H1 (cell line): ENCODE measurements at regions not wholly inside any gene's neighbourhood (a gene's known extent, or its start where the extent isn't known, plus 50 kb on each side); places are given as distances from the start of the nearest gene placed in this dataset.
"Not testable (repeated sequence)": the region's sequence is repeated elsewhere in the genome, so short reads cannot be mapped to it uniquely, and the experiment has no call there.

Experiments
- CTCF ChIA-PET: fragments of 300-600 bp; sonication (Branson Sonifier 250); formaldehyde crosslinking; loops from one replicate; lab custom pipeline; 2021; ENCODE audit not compliant: partially characterized antibody; lab: Charles Lee
- POLR2A ChIA-PET: fragments of 300-600 bp; sonication (Branson Sonifier 250); formaldehyde crosslinking; loops from one replicate; lab custom pipeline; 2021; ENCODE audit warnings: inconsistent platforms; ENCODE audit not compliant: partially characterized antibody; lab: Charles Lee
- DNase-seq, 2 experiments: peaks; one replicate each; pipeline versions ENCODE4 v3.0.0 to v3.0.0-alpha.2; 2010 to 2022; ENCODE audit warnings: low spot score in 2 of 2, low read depth in 1 of 2, mixed read lengths in 1 of 2
- FAIRE-seq: peaks from 2 replicates; lab custom pipeline; 2011; peaks lifted over from hg19 to GRCh38; lab: Jason Lieb, UNC
- H2AFZ ChIP-seq: 2 replicates; pipeline ENCODE4 v1.8.1; 2012; ENCODE audit warnings: low read length, inconsistent platforms
- H2AK5ac ChIP-seq: 2 replicates; pipeline ENCODE4 v1.6.1; 2013; ENCODE audit warnings: low read depth, low read length
- H2BK120ac ChIP-seq: replicated peaks from 2 replicates; pipeline ENCODE3; 2013; ENCODE audit warnings: low read depth, low read length, inconsistent platforms
- H2BK12ac ChIP-seq: 2 replicates; pipeline ENCODE4 v1.6.1; 2013; ENCODE audit warnings: low read depth, low read length
- H2BK15ac ChIP-seq: 2 replicates; pipeline ENCODE4 v1.6.1; 2013; ENCODE audit warnings: low read length
- H2BK20ac ChIP-seq: 2 replicates; pipeline ENCODE4 v1.6.1; 2013; ENCODE audit warnings: low read length
- H2BK5ac ChIP-seq: 2 replicates; pipeline ENCODE4 v1.6.1; 2013; ENCODE audit warnings: low read depth, low read length
- H3K14ac ChIP-seq: 2 replicates; pipeline ENCODE4 v1.6.1; 2013; ENCODE audit warnings: inconsistent platforms; ENCODE audit not compliant: insufficient read length
- H3K18ac ChIP-seq: 2 replicates; pipeline ENCODE4 v1.6.1; 2013; ENCODE audit warnings: low read length; ENCODE audit errors: extremely low read depth
- H3K23ac ChIP-seq: 2 replicates; pipeline ENCODE4 v1.6.1; 2013; ENCODE audit warnings: inconsistent platforms; ENCODE audit not compliant: insufficient read length
- H3K23me2 ChIP-seq: 2 replicates; pipeline ENCODE4 v1.6.1; 2013; ENCODE audit warnings: low read depth, low read length
- H3K27ac ChIP-seq: 2 replicates; pipeline ENCODE4 v1.6.1; 2011; ENCODE audit warnings: low read depth, low read length, inconsistent platforms
- H3K27me3 ChIP-seq, 4 experiments: replicated peaks in 1 of 4; 1 replicate in 1 of 4; 2 replicates in 3 of 4; pipeline versions ENCODE4 v1.6.1 to v1.8.1; 2011 to 2013; ENCODE audit warnings: low read length in 3 of 4, mild to moderate bottlenecking in 3 of 4, inconsistent platforms in 2 of 4, mixed read lengths in 2 of 4, moderate library complexity in 1 of 4; ENCODE audit not compliant: control insufficient read depth in 3 of 4, insufficient read depth in 3 of 4; ENCODE audit errors: extremely low read depth in 1 of 4
- H3K36me3 ChIP-seq, 4 experiments: 2 replicates each; pipeline versions ENCODE4 v1.6.1 to v1.8.1; 2011 to 2013; ENCODE audit warnings: mild to moderate bottlenecking in 4 of 4, low read length in 3 of 4, moderate library complexity in 2 of 4, control low read depth in 1 of 4, inconsistent platforms in 1 of 4; ENCODE audit not compliant: insufficient read depth in 4 of 4, control insufficient read depth in 2 of 4
- H3K4ac ChIP-seq: replicated peaks from 2 replicates; pipeline ENCODE3; 2013; ENCODE audit warnings: low read length, low read depth, mixed read lengths, inconsistent platforms; ENCODE audit not compliant: insufficient read length
- H3K4me1 ChIP-seq, 4 experiments: replicated peaks in 1 of 4; 1 replicate in 1 of 4; 2 replicates in 3 of 4; pipeline versions ENCODE4 v1.6.1 to v1.8.1; 2011 to 2013; ENCODE audit warnings: low read length in 3 of 4, inconsistent platforms in 2 of 4, mixed read lengths in 1 of 4; ENCODE audit not compliant: insufficient read depth in 4 of 4, control insufficient read depth in 3 of 4
- H3K4me2 ChIP-seq, 2 experiments: 2 replicates each; pipeline versions ENCODE4 v1.6.1 to v1.8.1; 2011 to 2013; ENCODE audit warnings: low read depth in 2 of 2, low read length in 2 of 2, control low read depth in 1 of 2, inconsistent platforms in 1 of 2, mild to moderate bottlenecking in 1 of 2; ENCODE audit not compliant: insufficient read depth in 1 of 2
- H3K4me3 ChIP-seq, 4 experiments: fragments of 200-600, 300-600 bp in 1 of 4; sonication (generic), shearing (Covaris generic), sonication (Bioruptor Twin) in 1 of 4; 2 replicates each; pipeline versions ENCODE4 v1.5.1 to v1.8.1; 2011 to 2016; ENCODE audit warnings: low read length in 4 of 4, low read depth in 3 of 4, control low read depth in 2 of 4, inconsistent platforms in 2 of 4, mild to moderate bottlenecking in 2 of 4, mixed read lengths in 1 of 4, moderate library complexity in 1 of 4; ENCODE audit not compliant: insufficient read depth in 2 of 4; ENCODE audit errors: extremely low read depth in 1 of 4
- H3K56ac ChIP-seq: replicated peaks from 2 replicates; pipeline ENCODE3; 2013; ENCODE audit warnings: low read depth, mild to moderate bottlenecking, mixed read lengths, low read length, inconsistent platforms; ENCODE audit not compliant: insufficient read length
- H3K79me1 ChIP-seq: 2 replicates; pipeline ENCODE4 v1.6.1; 2013; ENCODE audit warnings: low read depth, low read length, control low read depth
- H3K79me2 ChIP-seq, 2 experiments: 2 replicates each; pipeline versions ENCODE4 v1.6.1 to v1.8.1; 2012 to 2013; ENCODE audit warnings: low read length in 2 of 2, mild to moderate bottlenecking in 2 of 2, inconsistent platforms in 1 of 2; ENCODE audit not compliant: insufficient read depth in 2 of 2, control insufficient read depth in 1 of 2
- H3K9ac ChIP-seq, 4 experiments: replicated peaks in 1 of 4; 1 replicate in 1 of 4; 2 replicates in 3 of 4; pipeline versions ENCODE4 v1.6.1 to v1.8.1; 2011 to 2013; ENCODE audit warnings: low read depth in 3 of 4, low read length in 3 of 4, control low read depth in 2 of 4, mild to moderate bottlenecking in 2 of 4, moderate library complexity in 2 of 4, inconsistent platforms in 1 of 4; ENCODE audit errors: extremely low read depth in 1 of 4
- H3K9me3 ChIP-seq, 2 experiments: 2 replicates each; pipeline versions ENCODE4 v1.6.1 to v1.8.1; 2012 to 2013; ENCODE audit warnings: mild to moderate bottlenecking in 2 of 2, moderate library complexity in 2 of 2, control low read depth in 1 of 2, inconsistent platforms in 1 of 2, low read depth in 1 of 2, low read length in 1 of 2, mixed read lengths in 1 of 2; ENCODE audit not compliant: insufficient read depth in 2 of 2
- H4K20me1 ChIP-seq, 2 experiments: replicated peaks in 1 of 2; 2 replicates each; pipeline versions ENCODE3 to v1.8.1; 2011 to 2013; ENCODE audit warnings: inconsistent platforms in 2 of 2, low read length in 2 of 2, mild to moderate bottlenecking in 1 of 2; ENCODE audit not compliant: insufficient read depth in 2 of 2, control insufficient read depth in 1 of 2
- H4K5ac ChIP-seq: 2 replicates; pipeline ENCODE4 v1.6.1; 2013; ENCODE audit warnings: low read length, low read depth, mixed read lengths, inconsistent platforms; ENCODE audit not compliant: insufficient read length
- H4K8ac ChIP-seq: 2 replicates; pipeline ENCODE4 v1.8.0; 2013; ENCODE audit warnings: mild to moderate bottlenecking, moderate library complexity, low read length, inconsistent platforms; ENCODE audit not compliant: insufficient read depth; ENCODE audit errors: extremely low read depth
- H4K91ac ChIP-seq: replicated peaks from 2 replicates; pipeline ENCODE3; 2013; ENCODE audit warnings: low read length, mixed read lengths, inconsistent platforms; ENCODE audit not compliant: insufficient read length
- WGBS, 2 experiments: shearing (Covaris generic) in 1 of 2; methylation state at CpG; one replicate each; pipeline versions ENCODE4 v1.1.6 to v1.1.7; 2013 to 2015; ENCODE audit warnings: low lambda C conversion rate in 2 of 2, mixed read lengths in 2 of 2, inconsistent platforms in 1 of 2, low coverage in 1 of 2, missing lambda C conversion rate in 1 of 2; ENCODE audit not compliant: insufficient replicate concordance in 2 of 2, insufficient coverage in 1 of 2, insufficient read length in 1 of 2; ENCODE audit errors: extremely low coverage in 1 of 2, missing lambda C conversion rate in 1 of 2; 5-methylcytosine and 5-hydroxymethylcytosine counted together

GRCh38 chr11:126130781-126131180, 68.1 kb upstream of the CDON start:
- H3K36me3 ChIP-seq, H3K23me2 ChIP-seq, H3K56ac ChIP-seq, DNase-seq, H2BK20ac ChIP-seq, H2BK12ac ChIP-seq, H3K9ac ChIP-seq, H3K14ac ChIP-seq, POLR2A ChIA-PET, H3K4me3 ChIP-seq, H4K5ac ChIP-seq, H3K9me3 ChIP-seq, H3K79me1 ChIP-seq, H2BK120ac ChIP-seq, H2AK5ac ChIP-seq, H4K91ac ChIP-seq, H4K8ac ChIP-seq, H3K4ac ChIP-seq, H3K23ac ChIP-seq, H2BK15ac ChIP-seq, H4K20me1 ChIP-seq, H2BK5ac ChIP-seq, FAIRE-seq, H3K18ac ChIP-seq, H3K4me2 ChIP-seq, H2AFZ ChIP-seq, H3K27ac ChIP-seq, H3K27me3 ChIP-seq, H3K79me2 ChIP-seq: not testable (repeated sequence)
- WGBS, 2 experiments: 78% methylated on average over 7 of the region's 11 CpGs; no CpG with 5 or more reads in 1 of the 2 experiments
- H3K4me1 ChIP-seq: peaks cover 2 to 16% (median 8%) of the 10 kb centered on the region in 4 experiments; a peak in 5 of 7 replicates
- CTCF ChIA-PET: interaction anchor here (0.6 to 1.5 kb wide), 2 partner anchors 29 to 69 kb away, joined by 3 to 4 read pairs; no protein-coding TSS in a partner anchor
